UCSD-AML1 (cell line): ENCODE measurements at regions not wholly inside any gene's neighbourhood (a gene's known extent, or its start where the extent isn't known, plus 50 kb on each side); places are given as distances from the start of the nearest gene placed in this dataset.

Source experiments
- DNase-seq: peaks from one replicate; lab custom pipeline; 2025; ENCODE audit not compliant: unreplicated experiment; lab: John Stamatoyannopoulos, UW

GRCh38 chr15:70430069-70430468 lies 332.4 kb upstream of the TLE3 start:
- DNase-seq, result no peak

GRCh38 chr15:70429056-70429722 lies 331.5 kb upstream of the TLE3 start:
- DNase-seq, result no peak

GRCh38 chr15:70428211-70428822 lies 330.6 kb upstream of the TLE3 start:
- no peak for DNase-seq

- DNase-seq, result no peak
These were observed 329.7 kb upstream of the TLE3 start for GRCh38 chr15:70427167-70428120.

- no peak for DNase-seq
These were observed 328.5 kb upstream of the TLE3 start for GRCh38 chr15:70426096-70426821.

- DNase-seq, result peak; percentile 23
These were observed 327.3 kb upstream of the TLE3 start for GRCh38 chr15:70424937-70425411.

- DNase-seq, result no peak
These were observed 325.6 kb upstream of the TLE3 start for GRCh38 chr15:70423267-70423666.

GRCh38 chr15:70422342-70422741 lies 324.6 kb upstream of the TLE3 start:
- DNase-seq, result no peak

GRCh38 chr15:70420948-70421482 lies 323.3 kb upstream of the TLE3 start:
- DNase-seq, result no peak

GRCh38 chr15:70420086-70420947 lies 322.6 kb upstream of the TLE3 start:
- DNase-seq, result no peak

GRCh38 chr15:70418943-70419342 lies 321.2 kb upstream of the TLE3 start:
- no peak for DNase-seq

GRCh38 chr15:70417535-70417934 lies 319.8 kb upstream of the TLE3 start:
- DNase-seq, result no peak

GRCh38 chr15:70416829-70417228 lies 319.1 kb upstream of the TLE3 start:
- DNase-seq, result no peak

- no peak for DNase-seq
These were observed 317.7 kb upstream of the TLE3 start for GRCh38 chr15:70415398-70415797.

GRCh38 chr15:70414626-70415025 lies 316.9 kb upstream of the TLE3 start:
- DNase-seq, result no peak

GRCh38 chr15:70412794-70413193 lies 315.1 kb upstream of the TLE3 start:
- DNase-seq, result no peak

- no peak for DNase-seq
These were observed 313.6 kb upstream of the TLE3 start for GRCh38 chr15:70411143-70411863.

GRCh38 chr15:70410371-70410985 lies 312.8 kb upstream of the TLE3 start:
- DNase-seq, result no peak

- DNase-seq, result no peak
These were observed 311.7 kb upstream of the TLE3 start for GRCh38 chr15:70409388-70409787.
